GM18526 (cell line): ENCODE measurements at regions not wholly inside any gene's neighbourhood (a gene's known extent, or its start where the extent isn't known, plus 50 kb on each side); places are given as distances from the start of the nearest gene placed in this dataset.

Source experiments
- POLR2A ChIP-seq: IDR thresholded peaks from 3 replicates; pipeline ENCODE4 v1.6.1; 2011; ENCODE audit not compliant: insufficient read length; ENCODE audit errors: extremely low read depth

DNA sequence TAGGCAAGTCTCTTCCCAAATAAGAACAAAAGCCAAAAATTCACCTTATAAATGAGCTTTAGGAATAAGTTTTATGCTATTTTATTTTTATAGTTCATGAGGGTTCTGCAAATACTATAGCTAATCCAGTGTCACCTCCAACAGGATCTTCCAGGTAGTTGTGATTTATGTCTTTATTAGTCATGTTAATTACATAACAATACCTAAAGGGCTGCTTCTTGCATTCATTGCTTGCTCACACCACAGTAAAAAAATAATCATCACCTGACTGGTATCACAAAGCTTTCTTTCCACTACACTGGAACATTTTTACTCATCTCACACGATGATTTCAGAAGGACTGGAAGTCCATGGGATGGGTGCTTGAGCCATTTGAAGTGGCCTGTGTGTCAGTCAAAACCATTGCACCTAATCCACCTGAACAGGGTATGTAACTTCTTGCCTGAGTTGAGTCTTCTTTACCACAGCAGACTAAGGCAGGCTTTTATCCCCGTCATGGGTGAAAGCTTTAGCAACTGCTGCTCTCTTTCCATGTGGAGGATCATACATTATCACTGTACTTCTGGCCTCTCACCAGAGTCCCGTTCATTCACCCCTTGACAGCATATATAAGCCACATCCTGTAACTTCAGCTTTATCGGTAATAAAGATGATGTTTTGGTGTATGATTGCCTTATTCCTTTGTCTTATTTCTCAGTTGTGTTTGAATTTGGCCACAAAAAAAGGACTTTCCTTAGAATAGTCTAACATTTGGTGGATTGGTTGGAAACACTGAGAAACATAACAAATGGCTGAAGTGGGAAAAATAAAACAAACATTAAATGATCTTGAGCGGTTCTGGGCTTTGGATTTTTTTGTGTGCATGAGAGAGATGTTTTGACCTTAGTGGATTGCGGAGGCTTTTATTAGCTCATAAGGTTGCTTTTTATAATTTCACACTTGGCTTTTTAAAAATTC, 382.6 kb upstream of the THBS1 start:
- no peak for TF ChIP-seq POLR2A

GRCh38 chr15:39199076-39199475, 381.8 kb upstream of the THBS1 start:
- TF ChIP-seq POLR2A: no peak

- TF ChIP-seq POLR2A: no peak
Measured at GRCh38 chr15:39200586-39200985, 380.3 kb upstream of the THBS1 start.

- no peak for TF ChIP-seq POLR2A
Measured at GRCh38 chr15:39202641-39203040, 378.2 kb upstream of the THBS1 start.

DNA sequence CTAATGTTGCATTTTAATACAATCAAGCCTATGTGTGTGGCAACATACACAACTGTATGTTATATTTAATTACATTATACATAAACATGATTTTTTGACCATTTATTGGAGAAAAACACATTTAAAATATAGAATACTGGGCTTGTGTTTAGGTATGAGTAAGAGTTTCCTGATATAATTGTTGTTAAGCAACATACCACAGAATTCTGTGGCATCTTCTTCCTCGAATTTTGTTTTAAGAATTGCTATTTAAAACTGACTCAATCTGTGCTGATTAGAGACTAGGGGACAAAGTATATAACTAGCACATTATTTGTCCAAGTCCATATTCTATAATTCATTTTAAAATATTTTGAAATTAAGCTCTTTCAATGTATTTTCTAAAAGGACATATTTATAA, 376.8 kb upstream of the THBS1 start:
- no peak for TF ChIP-seq POLR2A

DNA sequence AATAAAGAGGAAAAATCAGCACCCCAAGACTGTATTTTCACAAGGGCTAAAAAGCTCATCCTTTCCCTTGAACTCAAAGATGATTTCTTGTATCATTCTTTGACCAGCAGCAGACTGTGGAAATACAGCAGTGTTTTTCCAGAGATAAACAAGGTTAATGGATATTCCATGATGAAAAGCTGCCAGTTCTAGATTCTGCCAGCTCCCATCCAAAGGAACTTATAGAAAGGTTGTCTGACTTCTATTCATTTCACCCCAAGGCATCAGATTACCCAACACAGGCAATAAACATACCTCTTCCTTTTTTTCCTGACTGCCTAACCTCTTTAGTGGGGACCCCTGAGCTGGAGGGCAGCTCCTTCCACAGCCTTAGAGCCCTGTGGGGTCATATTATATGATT, 375.8 kb upstream of the THBS1 start:
- no peak for TF ChIP-seq POLR2A

DNA sequence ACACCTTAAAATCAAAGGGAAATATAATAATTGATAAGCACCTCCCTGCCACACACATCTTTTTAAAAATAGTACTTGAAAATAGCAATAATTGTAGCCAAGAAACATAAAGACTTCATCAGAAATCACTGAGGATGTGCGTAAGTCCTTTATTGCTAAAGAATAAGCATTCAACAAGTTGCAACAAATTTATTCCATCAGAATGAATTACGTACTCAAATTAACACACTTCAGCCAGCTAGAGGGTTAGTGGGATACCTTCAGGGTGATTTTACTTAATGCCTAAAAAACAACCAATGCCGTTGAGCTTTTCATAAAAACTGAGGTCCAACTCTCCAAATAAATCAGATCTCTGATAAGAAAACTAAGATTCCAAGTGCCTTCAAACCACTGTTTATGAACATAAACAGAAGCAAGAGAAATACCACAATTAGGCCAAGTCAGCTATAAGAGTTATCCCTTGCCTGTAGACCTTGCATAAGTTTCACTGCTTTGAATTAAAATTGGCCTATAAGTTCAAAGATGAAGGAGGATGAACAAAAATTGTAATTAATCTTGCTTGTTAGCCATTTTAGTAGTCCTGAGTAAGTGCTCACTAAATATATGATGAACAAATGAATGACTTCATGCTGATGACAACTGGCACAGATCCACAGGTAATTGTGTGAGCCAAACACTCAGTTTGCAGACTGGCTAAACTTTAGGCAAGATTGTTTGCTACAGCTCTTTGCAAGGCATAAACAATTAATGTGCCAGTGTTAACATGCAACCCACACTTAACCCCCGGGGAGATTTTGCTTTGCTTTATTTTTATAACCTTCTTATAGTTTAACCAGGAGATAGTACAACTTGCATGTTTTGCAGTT, 375.1 kb upstream of the THBS1 start:
- no peak for TF ChIP-seq POLR2A

DNA sequence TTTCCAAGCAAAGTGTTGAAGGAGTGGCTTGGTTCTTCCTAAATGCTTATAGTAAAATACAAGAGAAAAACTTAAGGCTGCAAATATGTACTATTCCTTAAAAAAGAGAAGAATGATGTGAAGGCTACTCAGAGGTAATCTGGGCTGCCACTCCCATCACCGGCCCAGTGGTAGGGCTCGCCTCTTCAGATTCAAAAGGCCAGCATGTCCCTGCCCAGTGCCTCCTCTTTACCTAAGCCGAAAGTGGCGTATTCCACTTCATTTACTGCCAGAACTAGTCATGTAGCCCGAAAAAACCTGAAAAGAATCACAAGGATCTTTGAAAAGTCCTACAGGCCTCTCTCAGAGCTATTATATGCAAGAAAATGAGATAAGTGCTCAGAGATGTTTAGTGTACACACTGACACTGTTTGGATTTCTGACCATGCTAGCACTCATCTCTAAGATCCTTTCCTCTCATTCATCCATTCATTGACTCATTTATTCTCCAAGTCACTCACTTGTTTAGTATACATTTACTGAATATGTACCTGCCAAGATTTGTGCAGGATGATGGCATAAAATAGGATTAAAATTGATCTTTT, 373.3 kb upstream of the THBS1 start:
- TF ChIP-seq POLR2A: no peak

DNA sequence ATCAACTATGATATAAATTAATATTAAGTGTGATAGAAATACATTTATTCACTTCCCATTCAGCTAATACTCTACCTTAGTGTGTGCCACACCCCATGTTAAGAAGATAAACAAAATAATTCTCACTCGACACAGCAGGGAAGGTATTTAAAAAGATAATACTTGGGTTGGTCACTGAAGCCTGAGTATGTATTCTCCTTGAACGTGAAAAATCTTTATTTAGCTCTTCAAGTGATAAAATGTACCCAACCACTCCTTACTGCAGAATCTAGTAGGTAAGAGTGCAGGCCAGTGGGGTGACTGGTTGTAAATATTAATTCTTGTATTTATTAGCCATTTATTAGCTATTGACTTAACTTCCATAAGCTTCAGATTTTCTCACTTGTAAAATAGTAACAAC, 372.7 kb upstream of the THBS1 start:
- TF ChIP-seq POLR2A: no peak

GRCh38 chr15:39209548-39210211, 371.2 kb upstream of the THBS1 start:
- no peak for TF ChIP-seq POLR2A

DNA sequence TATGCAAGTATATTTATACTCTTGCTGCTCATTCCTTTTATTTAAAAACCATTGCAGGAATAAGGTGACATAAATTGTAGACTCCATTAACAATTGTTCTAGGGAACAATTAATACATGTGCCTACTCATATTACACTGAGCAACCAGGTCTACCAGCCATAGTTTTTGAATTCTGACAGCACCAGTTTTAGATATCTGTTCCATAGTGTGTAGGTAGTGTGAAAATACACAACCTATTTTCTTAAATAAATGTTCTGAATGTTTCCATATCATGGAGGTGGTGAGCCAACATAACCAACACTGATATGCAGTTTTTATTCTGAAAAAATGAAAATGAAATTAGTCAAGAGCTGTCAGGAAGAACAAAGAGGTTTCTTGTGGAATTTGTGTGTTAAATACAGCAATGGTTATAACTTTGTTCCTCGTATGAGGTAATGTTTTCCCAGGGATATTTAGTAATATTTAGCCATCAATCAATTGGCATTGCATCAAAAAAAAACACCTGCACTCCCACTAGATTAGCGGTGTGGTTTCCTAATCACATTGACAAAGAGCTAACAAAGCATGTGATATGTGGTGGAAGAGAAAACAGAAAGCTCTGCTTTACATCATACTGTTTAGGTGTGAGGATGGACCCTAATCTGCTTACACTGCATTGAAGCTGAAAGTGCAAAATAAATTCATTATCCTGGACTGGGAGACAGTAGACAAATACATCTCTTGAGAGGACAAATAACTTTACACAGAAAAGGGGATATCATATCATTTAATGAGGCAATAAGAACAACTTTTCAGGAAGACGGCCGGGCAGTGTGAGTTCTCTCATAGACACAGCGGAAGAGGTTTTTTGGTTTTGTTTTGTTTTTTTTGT, 369.5 kb upstream of the THBS1 start:
- TF ChIP-seq POLR2A: no peak

DNA sequence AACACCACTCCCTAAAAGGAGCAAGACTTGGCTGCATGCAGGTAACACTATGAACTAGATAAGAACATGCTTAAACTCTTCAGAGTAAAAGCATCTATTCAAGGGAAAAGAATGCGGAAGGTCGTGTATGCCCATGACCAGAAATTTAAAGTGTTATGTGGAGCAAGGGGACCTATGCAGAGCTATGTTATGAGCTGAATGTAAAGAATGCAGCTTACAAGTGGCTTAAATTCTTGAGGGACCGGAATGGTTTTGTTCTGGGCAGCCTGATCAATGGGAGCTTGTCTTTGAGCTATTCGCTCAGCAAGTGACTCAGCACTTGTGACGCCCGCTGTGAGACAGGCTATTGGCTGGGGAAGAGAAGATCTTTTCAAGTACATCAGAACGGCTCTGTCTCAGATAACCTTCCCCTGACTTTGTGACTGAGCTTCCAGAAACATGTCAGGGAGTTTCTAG, 367.5 kb upstream of the THBS1 start:
- no peak for TF ChIP-seq POLR2A

DNA sequence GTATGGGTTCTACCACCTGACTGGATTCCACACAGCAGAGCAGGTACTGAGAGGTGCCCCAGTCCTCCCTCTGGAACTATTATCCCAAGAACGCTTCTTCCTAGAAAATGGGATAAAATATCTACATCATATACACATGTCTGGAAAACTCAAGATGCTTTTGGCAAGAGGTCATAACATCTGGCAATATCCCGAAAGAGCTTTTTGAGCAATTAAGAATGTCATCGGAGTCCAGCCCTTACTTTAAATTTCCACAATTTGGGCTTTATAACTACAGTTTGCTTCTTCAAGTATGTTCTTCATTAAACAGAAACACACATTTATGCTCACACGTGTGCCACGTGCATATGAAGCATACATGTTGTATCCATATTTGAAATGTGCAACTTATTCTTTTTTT, 365.9 kb upstream of the THBS1 start:
- TF ChIP-seq POLR2A: no peak

DNA sequence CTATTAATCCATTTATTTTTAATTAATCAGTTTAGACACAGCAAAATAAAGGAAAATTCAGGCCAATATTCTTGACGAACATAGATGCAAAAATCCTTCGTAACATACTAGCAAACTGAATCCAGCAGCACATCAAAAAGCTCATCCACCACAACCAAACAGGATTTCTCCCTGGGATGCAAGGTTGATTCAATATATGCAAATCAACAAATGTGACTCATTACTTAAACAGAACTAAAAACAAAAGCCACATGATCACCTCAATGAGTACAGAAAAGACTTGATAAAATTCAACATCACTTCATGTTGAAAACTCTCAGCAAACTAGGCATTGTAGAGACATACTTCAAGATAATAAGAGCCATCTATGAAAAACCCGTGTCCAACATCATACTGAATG, 364.1 kb upstream of the THBS1 start:
- no peak for TF ChIP-seq POLR2A
